Gastroesophageal sphincter (tissue), 4 donors: ENCODE measurements at regions not wholly inside any gene's neighbourhood (a gene's known extent, or its start where the extent isn't known, plus 50 kb on each side); places are given as distances from the start of the nearest gene placed in this dataset.
"Not testable (repeated sequence)": the region's sequence is repeated elsewhere in the genome, so short reads cannot be mapped to it uniquely, and the experiment has no call there.

Experiments used
- ATAC-seq: fragments of 150-250 bp; one replicate; pipeline ENCODE4 v1.9.1; 2016; ENCODE audit warnings: mild to moderate bottlenecking, moderate library complexity
- H3K27ac ChIP-seq, 4 donors: fragments of 200-600 bp; sonication (generic) in 3 of 4; 1 replicate in 3 of 4; 2 replicates in 1 of 4; pipeline ENCODE4 v1.5.1; 2016 to 2019
- H3K27me3 ChIP-seq: fragments of 200-600 bp; sonication (generic); one replicate; pipeline ENCODE4 v1.5.1; 2019
- H3K36me3 ChIP-seq, 2 donors: fragments of 200-600 bp; sonication (generic); one replicate each; pipeline ENCODE4 v1.5.1; 2019; ENCODE audit warnings: control low read depth in 1 of 2
- H3K4me1 ChIP-seq, 3 donors: fragments of 200-600 bp; sonication (generic); 1 replicate in 2 of 3; 2 replicates in 1 of 3; pipeline ENCODE4 v1.5.1; 2016 to 2019; ENCODE audit warnings: control low read depth in 2 of 3
- H3K4me3 ChIP-seq, 2 donors: fragments of 200-600 bp; sonication (generic); one replicate each; pipeline ENCODE4 v1.5.1; 2019; ENCODE audit warnings: mild to moderate bottlenecking in 1 of 2, moderate library complexity in 1 of 2
- H3K9me3 ChIP-seq, 3 donors: fragments of 200-600 bp; sonication (generic); one replicate each; pipeline ENCODE4 v1.5.1; 2017 to 2019; ENCODE audit warnings: control low read depth in 2 of 3
- EP300 ChIP-seq: sonication (generic); formaldehyde crosslinking; IDR thresholded peaks from one replicate; pipeline ENCODE4 v1.6.1; 2017; ENCODE audit warnings: antibody characterized with exemption, mild to moderate bottlenecking
- POLR2A ChIP-seq, 2 donors: fragments of 450-650 bp; IDR thresholded peaks; one replicate each; pipeline ENCODE4 v1.6.1; 2017; ENCODE audit warnings: antibody characterized with exemption in 2 of 2, mild to moderate bottlenecking in 2 of 2, moderate library complexity in 1 of 2
- POLR2AphosphoS5 ChIP-seq: sonication (generic); formaldehyde crosslinking; IDR thresholded peaks from one replicate; pipeline ENCODE4 v1.6.1; 2017; ENCODE audit warnings: antibody characterized with exemption
- WGBS, 2 donors: methylation state at CpG; one replicate each; pipeline ENCODE4 v1.1.5; 2018; ENCODE audit warnings: low coverage in 1 of 2; 5-methylcytosine and 5-hydroxymethylcytosine counted together
- TF ChIP-seq, protein P1 (sequence below), 4 experiments: fragments of 200-600 bp in 2 of 4; fragments of 450-650 bp in 2 of 4; sonication (generic) in 1 of 4; IDR thresholded peaks; one replicate each; pipeline ENCODE4 v1.5.1; 2017 to 2019; ENCODE audit warnings: antibody characterized with exemption in 4 of 4, mild to moderate bottlenecking in 2 of 4, moderate library complexity in 2 of 4

DNA sequence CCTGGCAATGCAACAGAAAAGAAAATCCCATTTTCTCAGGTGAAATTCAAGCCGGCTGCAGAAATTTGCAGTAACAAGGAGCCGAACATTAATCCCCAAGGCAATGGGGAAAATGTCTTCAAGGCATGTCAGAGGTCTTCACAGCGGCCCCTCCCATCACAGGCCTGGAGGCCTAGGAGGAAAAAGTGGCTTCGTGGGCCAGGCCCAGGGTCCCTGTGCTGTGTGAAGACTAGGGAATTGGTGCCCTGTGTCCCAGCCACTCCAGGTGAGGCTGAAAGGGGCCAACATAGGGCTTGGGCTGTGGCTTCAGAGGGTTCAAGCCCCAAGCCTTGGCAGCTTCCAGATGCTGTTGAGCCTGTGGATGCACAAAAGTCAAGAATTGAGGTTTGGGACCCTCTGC is 111.7 kb downstream of the CD24 start:
- Histone ChIP-seq H3K4me3 (no peak overlapping the region), H3K9me3 (no peaks in the 10 kb centered on the region), H3K27me3 (no peaks in the 10 kb centered on the region), H3K36me3 (no peaks in the 10 kb centered on the region), H3K27ac (no peak overlapping the region), H3K4me1 (no peaks in the 10 kb centered on the region)
- ATAC-seq: no peak
- WGBS, 2 donors: 95 to 100% methylated on average over 1 to 3 of the region's 4 CpGs
- TF ChIP-seq EP300: no peak
- TF ChIP-seq POLR2AphosphoS5: no peak
- TF ChIP-seq POLR2A (IDR thresholded peaks at IDR 0.05): no peak
- TF ChIP-seq, protein P1, sequence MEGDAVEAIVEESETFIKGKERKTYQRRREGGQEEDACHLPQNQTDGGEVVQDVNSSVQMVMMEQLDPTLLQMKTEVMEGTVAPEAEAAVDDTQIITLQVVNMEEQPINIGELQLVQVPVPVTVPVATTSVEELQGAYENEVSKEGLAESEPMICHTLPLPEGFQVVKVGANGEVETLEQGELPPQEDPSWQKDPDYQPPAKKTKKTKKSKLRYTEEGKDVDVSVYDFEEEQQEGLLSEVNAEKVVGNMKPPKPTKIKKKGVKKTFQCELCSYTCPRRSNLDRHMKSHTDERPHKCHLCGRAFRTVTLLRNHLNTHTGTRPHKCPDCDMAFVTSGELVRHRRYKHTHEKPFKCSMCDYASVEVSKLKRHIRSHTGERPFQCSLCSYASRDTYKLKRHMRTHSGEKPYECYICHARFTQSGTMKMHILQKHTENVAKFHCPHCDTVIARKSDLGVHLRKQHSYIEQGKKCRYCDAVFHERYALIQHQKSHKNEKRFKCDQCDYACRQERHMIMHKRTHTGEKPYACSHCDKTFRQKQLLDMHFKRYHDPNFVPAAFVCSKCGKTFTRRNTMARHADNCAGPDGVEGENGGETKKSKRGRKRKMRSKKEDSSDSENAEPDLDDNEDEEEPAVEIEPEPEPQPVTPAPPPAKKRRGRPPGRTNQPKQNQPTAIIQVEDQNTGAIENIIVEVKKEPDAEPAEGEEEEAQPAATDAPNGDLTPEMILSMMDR (IDR thresholded peaks at IDR 0.05): no peak

DNA sequence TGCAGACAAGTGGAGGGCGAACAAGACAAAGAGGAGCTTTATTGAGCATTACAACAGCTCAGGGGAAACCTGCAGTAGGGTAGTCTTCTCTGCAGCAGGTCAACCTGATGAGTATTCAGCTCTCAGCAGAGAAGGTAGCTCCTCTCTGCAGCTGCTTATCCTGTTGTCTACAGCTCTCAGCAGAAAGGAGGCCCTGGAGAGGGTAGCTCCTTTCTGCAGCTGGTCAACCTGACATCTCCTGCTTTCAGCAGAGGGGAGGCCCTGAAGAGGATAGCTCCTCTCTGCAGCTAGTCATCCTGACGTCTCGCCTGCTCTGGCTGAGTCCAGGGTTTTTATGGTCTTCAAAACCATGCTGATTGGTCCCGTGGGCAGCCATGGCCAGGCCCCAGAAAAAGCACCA is 113.6 kb downstream of the CD24 start:
- Histone ChIP-seq H3K9me3 (no peaks in the 10 kb centered on the region), H3K36me3 (no peaks in the 10 kb centered on the region), H3K27ac (no peak overlapping the region), H3K4me3 (no peak overlapping the region), H3K4me1 (no peaks in the 10 kb centered on the region), H3K27me3 (no peaks in the 10 kb centered on the region)
- no peak for TF ChIP-seq EP300
- TF ChIP-seq POLR2AphosphoS5: no peak
- TF ChIP-seq, protein P1 (IDR thresholded peaks at IDR 0.05): no peak
- no peak for TF ChIP-seq POLR2A (IDR thresholded peaks at IDR 0.05)
- WGBS, 2 donors: 77% methylated on average over 4 of the region's 4 CpGs; no CpG with 5 or more reads in 1 of the 2 donors
- ATAC-seq: no peak

DNA sequence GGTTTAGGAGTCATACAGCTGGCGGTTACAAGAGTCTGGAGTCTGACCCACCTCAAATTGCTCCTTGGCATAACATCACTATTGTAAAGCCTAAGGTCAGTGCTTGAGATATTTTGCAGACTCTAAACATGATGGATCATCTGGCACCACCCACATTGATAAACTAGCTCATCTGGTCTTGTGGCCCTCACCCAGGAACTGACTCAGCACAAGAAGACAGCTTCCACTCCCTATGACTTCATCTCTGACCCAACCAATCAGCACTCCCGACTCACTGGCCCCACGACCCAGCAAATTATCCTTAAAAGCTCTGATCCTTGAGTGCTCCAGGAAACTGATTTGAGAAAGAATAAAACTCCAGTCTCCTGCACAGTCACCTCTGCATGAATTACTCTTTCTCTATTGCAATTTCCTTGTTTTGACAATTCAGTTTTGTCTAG is 115.9 kb downstream of the CD24 start:
- WGBS, 2 donors: 56 to 75% methylated on average over 3 of the region's 3 CpGs
- TF ChIP-seq EP300: no peak
- TF ChIP-seq, protein P1 (IDR thresholded peaks at IDR 0.05): no peak
- TF ChIP-seq POLR2A (IDR thresholded peaks at IDR 0.05): no peak
- TF ChIP-seq POLR2AphosphoS5: no peak
- Histone ChIP-seq H3K36me3 (no peaks in the 10 kb centered on the region), H3K4me3 (no peak overlapping the region), H3K27ac (no peak overlapping the region), H3K9me3 (no peaks in the 10 kb centered on the region), H3K4me1 (no peaks in the 10 kb centered on the region), H3K27me3 (no peaks in the 10 kb centered on the region)
- no peak for ATAC-seq

DNA sequence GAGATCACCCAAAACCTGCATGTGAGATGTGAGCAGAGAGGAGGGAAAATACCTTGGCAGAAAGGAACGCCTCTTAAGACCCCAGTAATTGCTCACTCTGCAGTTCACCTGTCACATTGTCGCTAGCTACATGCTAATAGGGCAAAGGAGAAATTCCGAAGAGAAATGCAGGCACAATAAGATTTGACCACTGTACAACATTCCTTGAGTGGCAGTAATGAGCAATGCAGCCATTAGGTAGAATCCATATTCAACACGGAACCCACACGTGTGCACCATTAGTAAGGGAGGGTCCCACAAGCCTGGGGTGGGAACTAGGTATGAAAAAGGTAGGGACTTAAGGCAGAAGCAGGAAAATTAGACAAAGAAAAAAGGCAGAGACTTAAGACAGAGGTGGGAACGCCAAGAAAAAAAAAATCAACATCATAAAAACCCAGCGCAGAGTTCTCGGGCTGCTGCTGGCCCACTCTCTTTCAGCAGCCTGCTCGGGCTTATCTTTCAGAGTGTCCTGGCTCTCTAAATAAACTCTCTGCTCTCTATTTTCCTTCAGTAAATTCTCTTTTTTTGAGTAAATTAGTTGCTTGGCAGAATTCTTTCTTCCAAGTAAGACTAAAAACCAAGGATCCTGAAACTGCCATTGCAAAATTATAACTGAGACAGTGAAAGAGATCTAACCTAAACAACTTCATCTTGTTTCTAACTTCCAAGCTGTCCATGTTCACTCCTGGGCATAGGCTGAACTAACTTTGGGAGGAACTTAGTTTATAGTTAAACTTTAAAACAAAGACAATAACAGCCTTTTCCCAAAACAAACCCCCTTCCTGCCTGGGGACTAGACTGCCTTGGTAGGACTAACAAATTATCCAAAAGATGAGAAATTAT is 116.5 kb downstream of the CD24 start:
- Histone ChIP-seq H3K27me3 (no peaks in the 10 kb centered on the region), H3K9me3 (no peaks in the 10 kb centered on the region), H3K36me3 (no peaks in the 10 kb centered on the region), H3K4me3 (no peak overlapping the region), H3K4me1 (no peaks in the 10 kb centered on the region), H3K27ac (no peak overlapping the region)
- TF ChIP-seq POLR2AphosphoS5 (no peak), EP300 (no peak), POLR2A (IDR thresholded peaks at IDR 0.05) (no peak)
- TF ChIP-seq, protein P1 (IDR thresholded peaks at IDR 0.05): no peak
- WGBS, 2 donors: 58 to 66% methylated on average over 6 to 9 of the region's 9 CpGs
- no peak for ATAC-seq

DNA sequence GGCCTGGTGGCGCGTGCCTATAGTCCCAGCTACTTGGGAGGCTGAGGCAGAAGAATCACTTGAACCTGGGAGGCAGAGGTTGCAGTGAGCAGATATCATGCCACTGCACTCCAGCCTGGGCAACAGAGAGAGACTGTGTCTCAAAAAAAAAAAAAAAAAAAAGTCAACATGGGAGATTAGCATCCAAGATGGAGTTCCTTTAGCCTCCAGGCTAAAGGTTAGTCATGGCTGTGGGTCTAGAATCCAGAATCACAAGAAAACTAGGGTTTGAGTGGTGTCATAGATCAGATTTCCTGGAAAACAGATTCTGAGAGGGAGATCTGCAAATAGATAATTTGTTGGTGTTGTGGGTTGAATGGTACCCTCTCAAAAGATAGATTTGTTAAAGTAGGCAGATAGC is 117.2 kb downstream of the CD24 start:
- H3K36me3 ChIP-seq, H3K9me3 ChIP-seq, H3K4me3 ChIP-seq, H3K4me1 ChIP-seq, ATAC-seq, H3K27me3 ChIP-seq, H3K27ac ChIP-seq: not testable (repeated sequence)
- no CpG with 5 or more reads among the region's 2 CpGs for WGBS, 2 donors
